ENCODE measurements at regions not wholly inside any gene's neighbourhood (a gene's known extent, or its start where the extent isn't known, plus 50 kb on each side); places are given as distances from the start of the nearest gene placed in this dataset.

DNA sequence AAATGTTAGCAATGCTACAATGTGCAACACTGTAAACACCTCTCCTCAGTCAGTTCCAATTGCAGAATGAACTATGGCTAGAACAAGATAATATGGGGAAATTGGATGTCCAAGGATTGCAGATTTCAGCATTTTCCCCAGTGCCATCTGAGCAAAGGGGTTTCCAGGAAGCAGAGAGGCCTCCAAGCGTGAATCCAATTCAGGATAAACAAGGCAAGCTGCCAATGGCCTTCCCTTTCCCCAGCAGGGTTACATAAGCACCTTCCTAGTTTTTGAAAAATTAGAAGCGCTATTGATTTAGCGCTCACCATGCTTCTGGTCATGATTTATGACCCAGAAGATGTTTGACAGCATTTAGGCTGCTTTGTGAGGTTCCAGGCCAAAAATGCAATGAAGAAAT lies 223.0 kb upstream of the GATB start:
- no peak for DNase-seq (ENCODE audit: low spot score)

DNA sequence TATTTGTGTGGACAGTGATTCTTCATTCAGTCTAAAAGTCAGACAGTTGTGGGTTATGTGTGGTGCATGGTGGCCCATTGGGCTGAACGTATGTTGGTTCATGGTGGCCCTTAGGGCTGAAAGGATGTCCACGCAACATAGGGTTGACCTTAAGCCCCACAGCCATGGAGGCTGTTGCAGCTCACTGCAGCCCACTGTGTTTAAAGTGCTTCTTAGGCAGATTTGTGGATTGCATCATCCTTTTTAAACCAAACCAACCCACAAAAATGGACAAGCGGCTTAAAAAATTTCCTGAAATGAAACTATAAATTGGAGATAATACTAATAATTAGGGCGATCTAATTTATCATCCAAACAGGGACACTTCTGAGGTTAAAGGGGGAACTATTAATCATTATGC lies 219.0 kb upstream of the GATB start:
- no peak for DNase-seq (ENCODE audit: low spot score)

DNA sequence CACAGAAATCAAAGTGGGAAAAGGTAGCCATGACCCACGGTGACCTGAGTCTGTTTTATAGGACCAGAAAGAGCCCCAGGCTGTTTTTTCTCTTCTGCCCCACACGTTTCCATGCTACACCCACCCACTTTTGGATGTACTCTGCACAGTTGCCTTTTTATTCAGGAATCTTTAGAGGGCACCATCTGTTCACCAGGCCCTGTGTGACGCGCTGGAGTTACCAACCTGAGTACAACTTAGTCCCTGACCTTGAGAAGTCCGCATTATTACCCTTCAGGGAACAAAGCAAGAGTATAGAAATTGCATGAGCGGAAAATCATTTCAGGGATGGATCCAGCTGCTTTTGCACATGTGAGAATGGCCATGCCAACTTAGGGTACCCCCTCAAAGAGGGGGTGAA lies 207.8 kb upstream of the GATB start:
- DNase-seq (ENCODE audit: low spot score): no peak

DNA sequence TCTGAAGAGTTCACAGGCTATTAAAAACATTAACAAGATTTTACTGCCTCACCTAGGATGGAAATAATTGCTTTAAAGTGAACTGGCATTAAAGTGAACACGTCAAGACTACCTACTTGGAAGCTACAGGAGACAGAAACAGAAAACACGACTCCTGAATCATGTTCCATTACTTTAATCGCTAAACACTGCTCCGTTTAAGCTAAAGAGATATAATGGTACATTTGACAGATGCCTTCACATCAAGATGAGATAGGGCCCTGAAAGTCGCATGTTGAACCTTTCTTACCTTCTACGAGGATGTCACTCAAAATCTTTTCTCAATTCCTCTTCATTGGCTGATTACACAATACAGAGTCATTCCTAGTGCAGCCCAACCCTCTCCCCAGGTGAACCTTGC lies 206.3 kb upstream of the GATB start:
- DNase-seq (ENCODE audit: low spot score): no peak

DNA sequence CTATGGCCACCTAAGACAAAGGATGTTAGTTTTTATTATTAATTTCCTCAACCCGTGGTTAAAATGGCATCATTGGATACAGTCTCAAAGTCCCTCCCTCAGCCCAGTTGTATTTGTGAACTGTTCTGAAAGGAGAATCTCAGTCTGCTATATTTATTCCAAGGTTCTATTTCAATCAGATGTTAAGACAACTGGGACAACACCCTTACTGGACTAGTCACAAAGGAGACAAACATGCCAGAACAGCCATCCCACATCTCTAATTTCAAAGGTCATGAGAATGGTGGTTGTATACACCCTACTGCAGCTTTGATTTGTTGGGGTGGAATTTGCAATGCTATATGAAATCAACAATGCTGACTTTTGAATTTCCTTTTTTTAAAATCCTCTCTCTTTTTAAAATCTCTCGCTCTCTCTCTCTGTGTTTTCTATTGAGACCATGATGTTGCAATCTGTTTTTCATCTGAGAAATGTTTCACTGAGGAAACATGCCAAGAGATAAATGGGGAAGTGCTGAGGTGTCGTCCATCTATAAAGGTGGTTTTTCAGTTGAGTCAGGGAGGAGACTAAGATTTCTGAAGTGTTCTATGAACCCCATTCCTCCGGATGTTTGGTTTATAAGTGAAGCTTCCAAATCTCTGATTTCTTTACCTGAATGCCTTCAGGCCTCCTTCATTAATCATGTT lies 201.5 kb upstream of the GATB start:
- no peak for DNase-seq (ENCODE audit: low spot score)

DNA sequence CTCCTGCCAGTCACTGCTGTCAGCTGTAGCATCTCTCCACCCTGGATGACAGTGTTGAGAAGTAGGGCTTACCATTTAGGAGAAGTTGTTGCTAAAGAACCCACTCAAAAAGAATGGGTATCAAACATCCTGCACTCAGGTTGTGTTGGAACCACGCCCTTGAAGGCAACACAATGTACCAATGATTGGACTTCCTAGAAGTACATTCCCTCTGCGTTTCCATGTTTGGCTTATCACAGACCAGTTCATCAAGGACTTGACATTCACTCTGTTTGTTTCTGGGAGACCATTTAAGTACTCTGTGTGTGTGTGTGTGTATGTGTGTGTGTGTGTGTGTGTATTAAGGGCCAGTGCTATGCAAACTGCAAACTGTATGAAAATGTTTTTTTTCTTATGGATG lies 200.6 kb upstream of the GATB start:
- DNase-seq (ENCODE audit: low spot score): no peak

DNA sequence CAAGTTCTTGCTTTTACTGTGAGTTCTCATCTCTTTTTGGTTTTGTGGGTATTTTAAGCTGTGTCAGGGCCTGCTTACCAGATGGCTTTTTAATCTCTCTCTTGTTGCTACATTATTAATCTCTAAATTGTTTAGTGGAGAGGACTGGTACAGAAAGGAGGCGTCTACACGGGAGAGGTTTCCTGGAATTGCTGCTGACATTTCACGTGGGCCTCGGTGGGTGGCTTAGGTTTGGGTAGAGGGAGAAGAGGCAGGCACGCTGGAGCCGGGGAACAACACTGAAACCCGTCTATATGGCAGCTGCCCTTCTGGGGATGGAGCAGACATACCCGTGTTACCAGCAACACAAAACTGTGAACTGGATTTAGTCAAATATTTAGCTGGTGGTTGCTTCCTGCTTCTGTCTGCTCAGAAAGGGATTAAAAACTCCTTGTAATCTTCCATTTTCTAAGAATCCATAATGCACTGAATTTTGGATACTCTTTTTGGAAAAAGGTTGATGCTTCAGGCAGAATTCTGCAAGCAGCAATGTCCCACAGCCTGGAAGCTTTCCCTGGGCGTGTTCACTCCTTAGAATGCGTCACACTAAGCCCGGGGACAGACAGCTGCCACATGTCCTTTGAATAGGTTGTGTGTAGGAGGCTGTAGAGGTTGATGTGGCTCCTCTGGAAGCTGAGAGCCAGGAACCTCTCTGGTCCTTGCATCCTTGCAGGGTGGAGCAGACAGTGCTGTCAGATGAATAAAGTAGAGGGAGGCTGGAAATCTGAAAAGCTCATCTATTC lies 199.8 kb upstream of the GATB start:
- no peak for DNase-seq (ENCODE audit: low spot score)

DNA sequence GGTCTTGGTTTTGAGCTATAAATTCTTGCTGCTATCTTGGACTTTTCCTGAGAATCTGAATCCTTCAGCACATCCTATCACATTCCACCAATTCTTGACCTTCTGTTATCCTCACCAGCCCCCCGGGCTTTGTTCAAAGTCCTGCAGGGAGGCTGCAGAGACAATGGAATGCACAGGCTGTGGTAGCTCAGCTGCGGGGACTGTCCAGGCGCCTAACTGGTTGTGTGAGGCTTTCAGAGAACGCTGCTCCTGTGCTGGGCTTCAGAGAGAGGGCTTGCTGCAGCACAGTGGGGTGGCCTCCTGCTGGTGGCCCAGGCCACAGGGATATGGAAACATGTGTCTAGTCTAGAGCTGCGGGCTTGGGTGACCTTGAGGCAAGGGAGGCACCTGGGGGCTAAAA lies 196.3 kb upstream of the GATB start:
- no peak for DNase-seq (ENCODE audit: low spot score)

DNA sequence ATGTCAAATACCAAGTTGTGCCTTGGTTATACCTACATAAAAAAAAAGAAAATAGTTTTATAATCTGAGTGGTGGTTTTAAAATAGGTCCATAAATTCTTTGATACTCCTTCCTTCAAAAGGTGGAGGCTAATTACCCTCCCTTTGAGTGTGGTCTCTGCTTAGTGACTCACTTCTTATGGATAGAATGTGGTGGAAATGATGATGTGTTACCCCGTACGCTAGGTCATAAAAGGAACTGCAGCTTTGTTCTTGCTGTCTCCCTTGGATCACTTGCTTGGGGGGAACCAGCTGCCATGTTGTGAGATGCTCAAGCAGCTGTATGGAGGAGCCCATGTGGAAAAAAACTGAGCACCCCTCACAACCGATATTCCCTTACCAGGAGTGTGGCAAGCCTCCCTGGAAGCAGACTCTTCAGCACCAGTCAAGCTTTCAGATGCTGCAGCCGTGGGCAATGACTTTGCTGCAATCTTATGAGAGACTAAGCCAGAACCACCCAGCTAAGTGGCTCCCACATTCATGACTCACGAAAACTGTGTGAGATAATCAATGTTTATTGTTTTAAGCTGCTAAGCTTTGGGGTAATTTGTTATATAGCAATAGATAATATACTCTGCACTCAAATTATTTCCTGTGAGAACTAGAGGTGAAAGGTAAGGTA lies 195.0 kb upstream of the GATB start:
- DNase-seq (ENCODE audit: low spot score): no peak

DNA sequence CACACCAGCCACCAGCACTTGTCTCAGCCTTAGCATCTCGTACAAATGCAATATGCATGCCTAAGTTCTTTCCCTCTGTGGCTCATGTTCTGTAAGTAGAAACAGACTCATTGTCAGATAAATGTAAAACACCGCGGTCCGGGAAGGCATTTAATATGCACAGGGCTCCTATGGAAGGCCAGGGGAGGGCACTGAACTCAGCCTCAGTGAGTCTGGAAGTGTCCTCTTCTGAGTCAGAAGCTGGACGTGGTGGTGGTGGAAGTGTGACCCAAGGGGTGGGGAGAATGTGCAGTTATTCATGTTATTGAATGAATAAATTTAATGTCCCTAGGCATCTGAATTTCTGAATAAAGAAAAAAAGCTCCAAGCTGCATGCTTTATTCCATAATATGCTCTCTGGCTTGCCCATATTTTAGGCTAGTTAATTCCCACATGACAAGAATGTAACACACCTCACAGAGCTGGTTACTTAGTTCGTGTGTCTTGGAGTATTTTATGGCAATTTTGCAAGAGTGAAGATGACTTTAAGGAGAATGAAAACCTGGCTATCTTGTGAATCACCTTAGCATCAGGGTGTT lies 193.1 kb upstream of the GATB start:
- no peak for DNase-seq (ENCODE audit: low spot score)

DNA sequence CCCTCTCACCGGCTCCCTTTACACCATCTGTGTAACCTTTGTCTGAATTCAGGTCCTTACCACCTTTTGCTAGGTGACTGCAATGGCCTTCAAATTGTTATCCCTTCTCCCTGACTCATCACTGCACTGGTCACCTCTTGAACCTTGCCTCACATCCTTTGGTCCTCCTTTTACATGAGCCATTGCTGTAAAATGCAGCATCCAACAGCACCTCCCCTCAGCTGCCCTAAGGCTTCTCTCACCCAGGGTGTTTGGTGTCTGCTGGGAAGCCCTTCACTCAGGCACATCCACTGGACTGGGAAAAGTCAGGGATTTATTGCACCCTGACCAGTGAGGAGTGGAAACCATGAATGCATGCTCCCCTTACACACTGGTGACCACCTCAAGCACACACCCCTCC lies 192.5 kb upstream of the GATB start:
- no peak for DNase-seq (ENCODE audit: low spot score)

DNA sequence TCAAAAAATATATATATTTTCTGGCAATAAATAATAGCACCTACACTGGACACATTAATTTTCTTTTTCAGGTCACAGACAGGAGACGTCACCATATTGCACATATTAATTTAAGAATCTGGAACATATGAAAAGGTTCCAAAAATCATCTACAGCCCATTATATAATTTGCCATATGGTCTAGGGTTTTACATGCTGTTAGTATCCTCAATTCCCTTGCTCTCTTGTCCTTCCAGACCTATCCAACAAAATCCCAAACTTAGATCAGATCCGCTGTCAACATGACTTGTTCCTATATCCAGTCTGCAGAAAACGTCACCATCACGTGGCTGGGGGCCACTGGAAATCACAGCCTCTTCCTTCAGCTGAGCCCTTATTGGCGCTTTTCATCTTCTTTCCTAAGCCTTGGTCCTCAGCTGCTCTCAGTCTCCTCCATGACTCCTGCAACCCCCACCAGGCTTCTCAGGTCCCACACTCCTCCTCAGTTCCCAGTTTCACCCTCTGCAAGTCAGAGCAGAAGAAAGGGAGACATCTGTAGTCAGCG lies 192.0 kb upstream of the GATB start:
- no peak for DNase-seq (ENCODE audit: low spot score)

DNA sequence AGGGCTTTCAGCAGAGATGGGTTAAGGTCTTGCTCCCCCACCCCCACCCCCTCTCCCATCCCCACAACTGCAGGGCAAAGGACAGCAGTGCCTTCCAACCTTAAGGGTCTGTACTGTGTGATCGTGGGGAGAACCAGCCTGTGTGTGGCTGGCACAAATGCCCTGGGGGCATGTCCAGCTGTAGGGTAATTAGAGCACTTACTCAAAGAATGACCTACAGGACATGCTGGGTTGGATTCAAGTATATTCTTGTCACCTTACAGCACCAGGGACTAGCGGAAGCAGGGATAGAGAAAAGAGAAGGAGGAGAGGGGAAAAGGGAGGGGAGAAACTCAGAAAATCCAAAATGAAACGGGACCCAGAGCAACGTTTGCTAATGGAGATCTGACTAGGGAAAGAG lies 191.3 kb upstream of the GATB start:
- DNase-seq (ENCODE audit: low spot score): no peak

DNA sequence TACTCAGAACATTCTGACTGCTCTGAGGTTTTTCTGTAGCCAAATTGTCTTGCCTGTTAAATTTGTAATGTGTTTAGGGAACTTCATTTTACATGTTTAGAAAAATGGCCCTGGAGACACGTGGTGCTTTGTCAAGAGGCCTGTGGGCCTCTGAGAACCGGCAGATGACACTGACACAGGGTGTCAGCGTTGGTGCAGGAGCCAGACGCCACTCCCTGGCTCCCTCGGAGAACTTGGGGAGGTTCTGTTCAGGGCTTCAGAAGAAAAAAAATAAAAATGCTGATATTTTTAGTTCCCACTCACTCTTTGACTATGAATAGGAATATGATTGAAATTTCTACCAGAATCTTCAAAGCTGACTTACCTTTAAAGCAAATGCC lies 190.9 kb upstream of the GATB start:
- no peak for DNase-seq (ENCODE audit: low spot score)

DNA sequence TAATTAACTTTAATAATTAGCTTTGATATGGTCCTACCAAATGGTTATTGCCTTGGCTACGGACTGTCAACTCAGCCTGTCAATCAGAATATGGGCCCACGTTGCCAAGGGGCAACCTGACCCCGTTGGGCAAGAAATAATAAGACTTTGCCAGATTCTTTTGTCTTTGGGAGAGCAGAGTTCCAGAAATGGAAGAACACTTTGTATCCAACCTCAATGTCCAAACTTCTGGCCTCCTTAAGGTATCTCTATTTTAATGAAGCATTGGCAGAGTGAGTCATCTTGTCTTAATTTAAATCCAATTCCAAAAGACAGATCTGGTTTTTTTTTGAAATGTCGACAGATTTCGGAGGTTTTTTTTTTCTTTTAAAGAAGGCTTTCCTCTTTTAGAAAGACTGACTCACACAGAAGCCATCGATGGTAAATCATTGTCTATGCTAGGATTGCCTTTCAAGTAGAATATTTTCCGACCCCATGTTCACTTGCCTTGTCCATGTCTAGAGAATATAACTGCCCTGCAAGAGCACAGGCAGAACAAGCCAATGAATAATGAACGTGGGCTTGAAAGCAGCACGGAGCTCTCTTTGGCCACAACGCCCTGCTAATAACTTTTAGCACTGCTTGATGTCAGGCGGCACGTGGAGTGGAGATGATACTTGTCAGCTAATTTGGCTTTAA lies 190.3 kb upstream of the GATB start:
- DNase-seq (ENCODE audit: low spot score): no peak

DNA sequence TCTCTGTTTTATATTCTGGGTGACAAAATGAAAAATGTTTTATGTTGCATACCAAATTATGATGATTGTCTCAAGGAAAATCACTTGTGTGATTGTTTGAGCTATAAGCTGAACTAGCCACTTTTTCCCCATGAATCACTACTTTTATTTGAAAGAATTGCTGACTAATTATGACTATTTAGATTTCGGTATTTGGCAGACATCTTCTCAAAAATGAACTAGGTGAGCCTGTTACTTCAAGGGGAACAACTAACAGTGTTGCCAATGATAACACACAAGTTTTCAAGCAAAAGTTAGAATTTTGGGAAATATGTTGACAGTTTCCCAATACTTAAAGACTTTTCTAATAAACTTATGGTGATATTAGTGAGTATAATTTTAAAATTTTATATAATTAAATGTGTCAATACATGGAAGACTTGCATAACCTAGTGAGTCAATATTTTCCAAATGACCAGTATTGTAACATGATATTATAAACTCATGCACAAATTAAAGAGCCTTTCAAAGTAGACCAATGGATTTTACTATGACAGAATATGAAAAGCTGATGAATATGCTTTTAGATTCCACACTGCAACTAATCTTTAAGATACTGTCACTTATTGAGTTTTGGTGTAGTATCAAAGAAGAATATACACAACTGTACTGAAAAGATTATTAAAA lies 187.7 kb upstream of the GATB start:
- no peak for DNase-seq (ENCODE audit: low spot score)

DNA sequence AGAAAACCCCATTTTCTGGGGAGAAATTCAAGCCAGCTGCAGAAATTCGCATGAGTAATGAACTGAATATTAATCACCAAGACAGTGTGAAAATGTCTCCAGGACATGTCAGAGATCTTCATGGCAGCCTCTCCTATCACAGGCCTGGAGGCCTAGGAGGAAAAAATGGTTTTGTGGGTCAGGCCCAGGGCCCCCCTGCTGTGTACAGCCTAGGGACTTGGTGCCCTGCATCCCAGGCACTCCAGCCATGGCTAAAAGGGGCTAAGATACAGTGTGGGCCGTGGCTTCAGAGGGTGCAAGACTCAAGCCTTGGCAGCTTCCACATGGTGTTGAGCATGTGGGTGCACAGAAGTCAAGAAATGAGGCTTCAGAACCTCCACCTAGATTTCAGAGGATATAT lies 185.9 kb upstream of the GATB start:
- DNase-seq (ENCODE audit: low spot score): no peak

DNA sequence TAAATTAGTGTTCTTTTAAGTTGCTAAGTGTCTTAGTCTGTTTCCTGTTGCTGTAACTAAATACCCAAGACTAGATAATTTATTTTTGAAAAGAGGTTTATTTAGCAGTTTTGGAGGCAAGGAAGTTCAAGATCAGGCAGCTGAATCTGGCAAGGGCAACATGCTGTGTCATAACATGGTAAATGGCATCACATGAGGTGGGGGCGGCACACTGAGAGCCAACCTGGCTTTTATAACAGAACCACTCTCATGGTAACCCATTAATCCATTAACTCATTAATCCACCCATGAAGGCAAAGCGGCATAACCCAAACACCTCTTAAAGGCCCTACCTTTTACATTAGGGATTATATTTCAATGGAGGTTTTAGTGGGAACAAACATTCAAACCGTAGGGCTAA lies 182.2 kb upstream of the GATB start:
- no peak for DNase-seq (ENCODE audit: low spot score)

DNA sequence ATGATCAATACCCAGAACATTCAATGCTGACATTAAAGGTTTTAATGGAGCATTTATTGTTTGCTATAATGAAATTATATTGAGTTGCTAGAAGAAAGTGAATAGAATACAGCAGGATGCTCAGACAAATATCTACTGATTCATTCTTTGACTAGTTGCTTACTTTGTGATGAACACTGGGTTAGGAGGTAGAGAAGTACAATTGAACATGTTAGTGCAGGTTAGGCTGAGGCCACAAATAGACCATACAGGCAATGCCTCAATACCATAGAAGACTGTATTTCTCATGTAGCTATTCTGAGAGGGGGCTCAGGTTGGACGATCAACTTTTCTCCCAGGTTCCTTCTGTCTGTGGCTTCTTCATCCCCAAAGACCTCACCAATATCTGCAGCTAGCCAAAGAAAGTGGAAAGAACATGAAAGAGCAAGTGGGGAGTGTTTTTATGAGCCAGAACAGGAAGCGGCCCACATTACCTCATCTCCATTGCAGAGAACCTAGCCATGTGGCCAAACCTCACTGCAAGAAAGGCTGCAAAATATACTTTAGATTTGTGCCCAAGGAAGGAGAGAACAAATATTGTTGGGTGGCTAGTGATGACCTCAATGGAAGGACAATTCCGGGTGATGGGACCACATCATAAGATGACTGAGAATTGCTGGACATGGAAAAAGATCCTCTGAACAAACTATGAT lies 180.3 kb upstream of the GATB start:
- no peak for DNase-seq (ENCODE audit: low spot score)

DNA sequence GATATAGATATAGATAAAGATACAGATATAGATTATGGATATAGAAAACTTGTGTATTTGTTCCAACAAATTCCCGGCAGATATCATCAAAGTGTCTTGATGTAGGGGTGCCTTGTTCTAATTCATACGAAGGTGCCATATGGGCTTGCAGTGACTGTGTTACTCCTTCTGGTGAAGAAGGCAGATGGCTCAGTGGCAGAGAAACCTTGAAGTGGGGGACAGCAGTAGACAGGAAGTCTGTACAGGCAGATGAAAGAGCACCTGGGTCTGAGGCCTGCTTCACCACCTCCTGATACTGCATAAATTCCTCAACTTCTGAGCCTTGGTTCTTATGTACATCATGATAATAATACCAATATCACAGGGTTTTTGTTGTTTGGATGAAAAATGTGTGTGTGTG lies 179.5 kb upstream of the GATB start:
- peak; percentile 32 for DNase-seq (ENCODE audit: low spot score)

DNA sequence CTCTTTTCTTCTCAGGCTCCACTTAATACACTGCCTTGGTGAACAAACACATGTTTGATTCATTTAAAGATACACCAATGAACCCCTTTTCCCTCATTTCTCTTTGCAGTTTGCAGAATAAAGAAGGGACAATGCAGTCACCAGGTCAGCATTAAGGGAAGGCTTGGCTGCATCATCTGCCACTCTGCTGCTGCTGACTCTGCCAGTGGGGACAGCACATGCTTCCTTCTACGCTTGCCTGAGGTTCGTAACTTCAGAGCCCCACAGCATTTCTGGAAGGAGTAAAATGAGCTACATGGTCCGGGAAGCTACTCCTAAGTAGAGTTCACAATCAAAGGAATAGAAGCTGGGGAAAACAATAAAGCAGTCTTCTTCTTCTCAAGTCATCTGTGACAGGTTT lies 178.9 kb upstream of the GATB start:
- no peak for DNase-seq (ENCODE audit: low spot score)
